Tibial artery (tissue), 4 donors: ENCODE measurements at regions not wholly inside any gene's neighbourhood (a gene's known extent, or its start where the extent isn't known, plus 50 kb on each side); places are given as distances from the start of the nearest gene placed in this dataset.
"Not testable (repeated sequence)": the region's sequence is repeated elsewhere in the genome, so short reads cannot be mapped to it uniquely, and the experiment has no call there.

ENCODE experiments used
- DNase-seq, 2 donors: peaks; one replicate each; pipeline ENCODE4 v3.0.0-alpha.2; 2019
- H3K27ac ChIP-seq, 2 donors: fragments of 200-600 bp; sonication (generic) in 1 of 2; 1 replicate in 1 of 2; 2 replicates in 1 of 2; pipeline ENCODE4 v1.5.1; 2018 to 2019; ENCODE audit warnings: mild to moderate bottlenecking in 1 of 2
- H3K27me3 ChIP-seq, 2 donors: fragments of 200-600 bp; sonication (generic) in 1 of 2; one replicate each; pipeline versions ENCODE4 v1.5.1 to v1.6.0; 2016 to 2019
- H3K36me3 ChIP-seq, 3 donors: fragments of 200-600 bp; sonication (generic) in 2 of 3; one replicate each; pipeline ENCODE4 v1.5.1; 2016 to 2019; ENCODE audit warnings: mild to moderate bottlenecking in 2 of 3
- H3K4me1 ChIP-seq, 4 donors: fragments of 200-600 bp; sonication (generic) in 2 of 4; 1 replicate in 3 of 4; 2 replicates in 1 of 4; pipeline ENCODE4 v1.5.1; 2016 to 2019
- H3K4me3 ChIP-seq, 2 donors: fragments of 200-600 bp; sonication (generic) in 1 of 2; 1 replicate in 1 of 2; 2 replicates in 1 of 2; pipeline ENCODE4 v1.5.1; 2018 to 2019; ENCODE audit warnings: mild to moderate bottlenecking in 2 of 2
- H3K9me3 ChIP-seq, 3 donors: fragments of 200-600 bp; sonication (generic) in 1 of 3; one replicate each; pipeline ENCODE4 v1.5.1; 2016 to 2019
- CTCF ChIP-seq, 2 experiments: fragments of 200-600 bp in 1 of 2; fragments of 450-650 bp in 1 of 2; IDR thresholded peaks; one replicate each; pipeline ENCODE4 v1.5.1; 2017 to 2019; ENCODE audit warnings: antibody characterized with exemption in 2 of 2, mild to moderate bottlenecking in 1 of 2, moderate library complexity in 1 of 2
- intact Hi-C: fragments of 100-400 bp; cut with DNase I; formaldehyde crosslinking; loops from one replicate; pipeline ENCODE4 v1.15.0; 2023; ENCODE audit warnings: low total_unique reads

- peak; percentile 67 to 87 for DNase-seq
- H3K27ac ChIP-seq, H3K9me3 ChIP-seq, H3K4me3 ChIP-seq, H3K4me1 ChIP-seq, H3K27me3 ChIP-seq, H3K36me3 ChIP-seq, intact Hi-C loops: not testable (repeated sequence)
- peak in 1 of 2 experiments; percentile 19 for TF ChIP-seq CTCF (IDR thresholded peaks at IDR 0.05)
Measured at GRCh38 chr1:181247-182216, 269.9 kb downstream of the OR4F29 start.

GRCh38 chr1:180749-181205 lies 270.7 kb downstream of the OR4F29 start:
- intact Hi-C loops, H3K4me3 ChIP-seq, H3K9me3 ChIP-seq, H3K36me3 ChIP-seq, H3K27ac ChIP-seq, H3K27me3 ChIP-seq, H3K4me1 ChIP-seq: not testable (repeated sequence)
- DNase-seq: peak; percentile 26 to 64

GRCh38 chr1:138842-139241 lies 312.6 kb downstream of the OR4F29 start:
- H3K4me1 ChIP-seq, H3K27ac ChIP-seq, DNase-seq, H3K36me3 ChIP-seq, H3K4me3 ChIP-seq, H3K27me3 ChIP-seq, intact Hi-C loops, H3K9me3 ChIP-seq: not testable (repeated sequence)

- H3K4me1 ChIP-seq, H3K36me3 ChIP-seq, DNase-seq, H3K27me3 ChIP-seq, H3K9me3 ChIP-seq, H3K4me3 ChIP-seq, H3K27ac ChIP-seq, intact Hi-C loops: not testable (repeated sequence)
Measured at GRCh38 chr1:137664-138063, 313.8 kb downstream of the OR4F29 start.

GRCh38 chr1:136344-136932 lies 315.0 kb downstream of the OR4F29 start:
- H3K4me3 ChIP-seq, H3K27ac ChIP-seq, H3K9me3 ChIP-seq, DNase-seq, intact Hi-C loops, H3K36me3 ChIP-seq, H3K4me1 ChIP-seq, H3K27me3 ChIP-seq: not testable (repeated sequence)

GRCh38 chr1:134936-135335 lies 316.5 kb downstream of the OR4F29 start:
- H3K27me3 ChIP-seq, intact Hi-C loops, H3K36me3 ChIP-seq, H3K4me3 ChIP-seq, H3K27ac ChIP-seq, H3K9me3 ChIP-seq, H3K4me1 ChIP-seq, DNase-seq: not testable (repeated sequence)

- H3K9me3 ChIP-seq, H3K27ac ChIP-seq, H3K4me3 ChIP-seq, intact Hi-C loops, H3K36me3 ChIP-seq, H3K4me1 ChIP-seq, DNase-seq, H3K27me3 ChIP-seq: not testable (repeated sequence)
Measured at GRCh38 chr1:118440-118839, 333.0 kb downstream of the OR4F29 start.

GRCh38 chr1:115534-115933 lies 335.9 kb downstream of the OR4F29 start:
- H3K27me3 ChIP-seq, H3K36me3 ChIP-seq, H3K9me3 ChIP-seq, intact Hi-C loops, DNase-seq, H3K4me3 ChIP-seq, H3K27ac ChIP-seq, H3K4me1 ChIP-seq: not testable (repeated sequence)

GRCh38 chr1:104776-105175 lies 346.7 kb downstream of the OR4F29 start:
- H3K27ac ChIP-seq, H3K27me3 ChIP-seq, intact Hi-C loops, DNase-seq, H3K9me3 ChIP-seq, H3K4me3 ChIP-seq, H3K36me3 ChIP-seq, H3K4me1 ChIP-seq: not testable (repeated sequence)

- intact Hi-C loops, H3K4me1 ChIP-seq, H3K36me3 ChIP-seq, H3K27ac ChIP-seq, H3K4me3 ChIP-seq, DNase-seq, H3K27me3 ChIP-seq, H3K9me3 ChIP-seq: not testable (repeated sequence)
Measured at GRCh38 chr1:99481-99880, 352.0 kb downstream of the OR4F29 start.

- H3K27ac ChIP-seq, H3K36me3 ChIP-seq, H3K9me3 ChIP-seq, DNase-seq, H3K27me3 ChIP-seq, H3K4me3 ChIP-seq, intact Hi-C loops, H3K4me1 ChIP-seq: not testable (repeated sequence)
Measured at GRCh38 chr1:98811-99210, 352.7 kb downstream of the OR4F29 start.

GRCh38 chr1:91279-91678 lies 360.2 kb downstream of the OR4F29 start:
- H3K9me3 ChIP-seq, H3K36me3 ChIP-seq, H3K4me1 ChIP-seq, H3K27ac ChIP-seq, H3K27me3 ChIP-seq, H3K4me3 ChIP-seq, intact Hi-C loops, DNase-seq: not testable (repeated sequence)

GRCh38 chr1:88110-88509 lies 363.4 kb downstream of the OR4F29 start:
- DNase-seq, H3K36me3 ChIP-seq, H3K9me3 ChIP-seq, H3K27ac ChIP-seq, H3K27me3 ChIP-seq, H3K4me3 ChIP-seq, H3K4me1 ChIP-seq, intact Hi-C loops: not testable (repeated sequence)
